HepG2 (cell line): ENCODE measurements at regions not wholly inside any gene's neighbourhood (a gene's known extent, or its start where the extent isn't known, plus 50 kb on each side); places are given as distances from the start of the nearest gene placed in this dataset.

Experiments used
- ATAC-seq: fragments of 200-7000 bp; cut with Tn5 transposase; 3 replicates; pipeline ENCODE4 v1.9.1; 2020; ENCODE audit warnings: mild to moderate bottlenecking, moderate library complexity
- BruUV-seq: library from RNA; stranded (reverse); fragments of 400-500 nt; replicated peaks from 2 replicates; lab custom pipeline; 2021; lab: Mats Ljungman, UMichigan
- CTCF ChIA-PET: fragments of 300-600 bp; formaldehyde crosslinking; extraction: SDS; loops from one replicate; lab custom pipeline; 2021; ENCODE audit warnings: low total read pairs, inconsistent platforms, low intra/inter-chr PET ratio; lab: Yijun Ruan, JAX
- POLR2A ChIA-PET: fragments of 350-600 bp; sonication (Branson Sonifier 250); formaldehyde crosslinking; loops from one replicate; lab custom pipeline; 2020; ENCODE audit warnings: antibody characterized with exemption, inconsistent platforms; lab: Yijun Ruan, JAX
- DNase-seq: peaks from one replicate; pipeline ENCODE4 v3.0.0-alpha.2; 2015; ENCODE audit warnings: low spot score
- FAIRE-seq: peaks from 3 replicates; lab custom pipeline; 2011; peaks lifted over from hg19 to GRCh38; lab: Jason Lieb, UNC
- H2AFZ ChIP-seq: one replicate; pipeline ENCODE4 v1.6.1; 2011; ENCODE audit warnings: low read length, inconsistent platforms
- H3K27ac ChIP-seq: fragments of 300-600 bp; 3 replicates; pipeline ENCODE4 v1.8.0; 2011; ENCODE audit warnings: mixed run types, mild to moderate bottlenecking, mixed read lengths, low read length, inconsistent platforms; ENCODE audit not compliant: insufficient read depth; ENCODE audit errors: extremely low read length
- H3K27me3 ChIP-seq, 2 experiments: fragments of 200-600 bp in 1 of 2; 2 replicates in 1 of 2; 3 replicates in 1 of 2; pipeline versions ENCODE4 v1.6.0 to v1.8.0; 2011; ENCODE audit warnings: low read length in 2 of 2, mild to moderate bottlenecking in 2 of 2, moderate library complexity in 2 of 2, inconsistent platforms in 1 of 2; ENCODE audit not compliant: insufficient read depth in 2 of 2, control insufficient read depth in 1 of 2
- H3K36me3 ChIP-seq, 2 experiments: fragments of 200-600 bp in 1 of 2; replicated peaks in 1 of 2; 2 replicates in 1 of 2; 3 replicates in 1 of 2; pipeline versions ENCODE4 v1.5.1 to v1.8.0; 2011; ENCODE audit warnings: low read length in 2 of 2, inconsistent platforms in 1 of 2; ENCODE audit not compliant: insufficient read depth in 2 of 2, control insufficient read depth in 1 of 2
- H3K4me1 ChIP-seq: 2 replicates; pipeline ENCODE4 v1.5.1; 2012; ENCODE audit warnings: low read length, inconsistent platforms; ENCODE audit not compliant: insufficient read depth
- H3K4me2 ChIP-seq: 2 replicates; pipeline ENCODE4 v1.6.0; 2011; ENCODE audit warnings: low read depth, low read length, inconsistent platforms
- H3K4me3 ChIP-seq, 3 experiments: fragments of 200-600 bp in 1 of 3; sonication (generic), shearing (Covaris generic) in 1 of 3; replicated peaks in 1 of 3; 2 replicates each; pipeline ENCODE4 v1.5.1; 2011 to 2016; ENCODE audit warnings: low read length in 3 of 3, inconsistent platforms in 2 of 3, low read depth in 2 of 3, mild to moderate bottlenecking in 2 of 3, control low read depth in 1 of 3, mixed read lengths in 1 of 3; ENCODE audit not compliant: insufficient read depth in 1 of 3
- H3K79me2 ChIP-seq: one replicate; pipeline ENCODE4 v1.6.1; 2011; ENCODE audit warnings: low read length, inconsistent platforms; ENCODE audit not compliant: insufficient read depth
- H3K9ac ChIP-seq: 2 replicates; pipeline ENCODE4 v1.6.0; 2011; ENCODE audit warnings: mild to moderate bottlenecking, low read depth, low read length, inconsistent platforms; ENCODE audit not compliant: insufficient read depth
- H3K9me3 ChIP-seq: 2 replicates; pipeline ENCODE4 v1.5.1; 2012; ENCODE audit warnings: mild to moderate bottlenecking, low read length
- H4K20me1 ChIP-seq: 2 replicates; pipeline ENCODE4 v1.6.0; 2011; ENCODE audit warnings: inconsistent platforms, mild to moderate bottlenecking, low read length, moderate library complexity; ENCODE audit not compliant: insufficient read depth
- ARID2 ChIP-seq: sonication (generic); formaldehyde crosslinking; IDR thresholded peaks from 2 replicates; pipeline ENCODE4 v1.8.1; 2022; ENCODE audit warnings: mild to moderate bottlenecking, missing genetic modification reagents, borderline replicate concordance
- CEBPG ChIP-seq: IDR thresholded peaks from 2 replicates; pipeline ENCODE4 v1.6.1; 2016
- ELF4 ChIP-seq: sonication (generic); formaldehyde crosslinking; IDR thresholded peaks from 2 replicates; pipeline ENCODE4 v1.5.0; 2020; ENCODE audit warnings: missing genetic modification reagents, mild to moderate bottlenecking, moderate library complexity, borderline replicate concordance
- FOXA3 ChIP-seq: IDR thresholded peaks from 2 replicates; pipeline ENCODE4 v1.6.1; 2016; ENCODE audit warnings: missing genetic modification reagents, missing compliant biosample characterization
- FOXP1 ChIP-seq, 2 experiments: fragments of 450-650 bp in 1 of 2; IDR thresholded peaks; 2 replicates each; pipeline ENCODE4 v1.6.1; 2017 to 2018; ENCODE audit warnings: antibody characterized with exemption in 1 of 2
- IKZF1 ChIP-seq: fragments of 450-650 bp; IDR thresholded peaks from 2 replicates; pipeline ENCODE4 v1.7.1; 2016
- MIXL1 ChIP-seq: IDR thresholded peaks from 2 replicates; pipeline ENCODE4 v1.6.1; 2016
- NFKB2 ChIP-seq: sonication (generic); formaldehyde crosslinking; IDR thresholded peaks from 2 replicates; pipeline ENCODE4 v1.4.0; 2020; ENCODE audit warnings: missing genetic modification reagents, borderline replicate concordance
- ZBTB33 ChIP-seq: sonication (generic); formaldehyde crosslinking; IDR thresholded peaks from 2 replicates; pipeline ENCODE4 v1.4.0; 2020; ENCODE audit warnings: missing genetic modification reagents
- ZNF138 ChIP-seq: sonication (generic); formaldehyde crosslinking; IDR thresholded peaks from 2 replicates; pipeline ENCODE4 v1.5.0; 2020; ENCODE audit warnings: mild to moderate bottlenecking, low read depth, missing genetic modification reagents
- ZNF558 ChIP-seq: sonication (generic); formaldehyde crosslinking; IDR thresholded peaks from 2 replicates; pipeline ENCODE4 v1.9.0; 2022; ENCODE audit warnings: mild to moderate bottlenecking, missing genetic modification reagents, borderline replicate concordance
- ZNF615 ChIP-seq: sonication (generic); formaldehyde crosslinking; IDR thresholded peaks from 2 replicates; pipeline ENCODE4 v1.5.0; 2020; ENCODE audit warnings: mild to moderate bottlenecking, missing genetic modification reagents, borderline replicate concordance
- WGBS: methylation state at CpG from one replicate; pipeline ENCODE4 v1.1.6; 2017; ENCODE audit warnings: low lambda C conversion rate; 5-methylcytosine and 5-hydroxymethylcytosine counted together
- in situ Hi-C: cut with HindIII; loops from 2 replicates; pipeline ENCODE4 v1.10.0; 2017; ENCODE audit warnings: low pct_unique_long_range_greater_than_20kb; ENCODE audit not compliant: extremely low pct_ligation_motif_present
- intact Hi-C: fragments of 100-400 bp; cut with micrococcal nuclease; formaldehyde crosslinking; loops from one replicate; pipeline ENCODE4 v1.10.0; 2022; ENCODE audit not compliant: unreplicated experiment

- in situ Hi-C loops (no loop called here), intact Hi-C loops (no loop called here)
- ATAC-seq (no peak), DNase-seq (no peak), FAIRE-seq (no peak)
- no peaks in the 10 kb centered on the region for H3K36me3 ChIP-seq
- no peak overlapping the region for H3K4me2 ChIP-seq
- H4K20me1 ChIP-seq: no peaks in the 10 kb centered on the region
- no peaks in the 10 kb centered on the region for H3K9me3 ChIP-seq
- CTCF ChIA-PET: no interaction called here
- H3K9ac ChIP-seq: no peak overlapping the region
- no peak overlapping the region for H3K4me3 ChIP-seq
- no peaks in the 10 kb centered on the region for H3K4me1 ChIP-seq
- TF ChIP-seq MIXL1 (CRISPR knock-in tag): no peak
- no peak for TF ChIP-seq CEBPG (CRISPR knock-in tag)
- no peak for TF ChIP-seq ZNF615 (CRISPR knock-in tag)
- no peak for TF ChIP-seq ZNF558 (CRISPR knock-in tag)
- no peak for TF ChIP-seq FOXP1 (IDR thresholded peaks at IDR 0.05)
- TF ChIP-seq FOXP1 (CRISPR knock-in tag; IDR thresholded peaks at IDR 0.05): no peak
- TF ChIP-seq ZBTB33 (CRISPR knock-in tag): no peak
- no peak for TF ChIP-seq IKZF1
- TF ChIP-seq FOXA3: no peak
- no peak for TF ChIP-seq NFKB2
- no peak for TF ChIP-seq ELF4 (CRISPR knock-in tag)
- no peak for TF ChIP-seq ARID2 (CRISPR knock-in tag)
- TF ChIP-seq ZNF138 (CRISPR knock-in tag): no peak
- no TSS peak for BruUV-seq
- POLR2A ChIA-PET: no interaction called here
- H3K79me2 ChIP-seq: no peaks in the 10 kb centered on the region
- no peaks in the 10 kb centered on the region; a peak in 1 of 5 replicates for H3K27me3 ChIP-seq
- H2AFZ ChIP-seq: no peak overlapping the region
- 8% methylated on average over 6 of the region's 12 CpGs for WGBS
- no peak overlapping the region for H3K27ac ChIP-seq
These were observed 73.4 kb upstream of the TAF11L2 start for GRCh38 chr5:17424674-17425073.
